Kidney glomerular epithelial cell (primary cell): ENCODE measurements at regions not wholly inside any gene's neighbourhood (a gene's known extent, or its start where the extent isn't known, plus 50 kb on each side); places are given as distances from the start of the nearest gene placed in this dataset.

Experiments
- DNase-seq: peaks from one replicate; lab custom pipeline; 2025; lab: John Stamatoyannopoulos, UW

DNA sequence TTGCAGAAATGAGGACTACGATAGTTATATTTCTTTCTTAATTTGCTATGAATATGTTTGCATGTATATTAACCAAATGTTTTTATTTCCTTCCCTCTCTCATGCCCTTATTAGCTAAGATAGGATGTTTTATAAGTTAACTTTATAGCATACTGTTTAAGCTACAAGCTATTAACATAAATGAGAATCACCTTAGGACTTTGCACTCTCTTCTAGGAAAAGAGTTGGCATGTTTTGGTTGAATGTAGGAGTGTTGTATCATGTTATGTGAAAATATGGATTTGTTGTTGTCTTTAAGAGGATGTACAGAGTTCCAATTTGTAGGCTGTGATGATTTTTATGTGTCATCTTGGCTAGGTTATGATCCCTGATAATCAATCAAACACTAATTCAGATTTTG lies 467.4 kb upstream of the SETBP1 start:
- DNase-seq = no peak

DNA sequence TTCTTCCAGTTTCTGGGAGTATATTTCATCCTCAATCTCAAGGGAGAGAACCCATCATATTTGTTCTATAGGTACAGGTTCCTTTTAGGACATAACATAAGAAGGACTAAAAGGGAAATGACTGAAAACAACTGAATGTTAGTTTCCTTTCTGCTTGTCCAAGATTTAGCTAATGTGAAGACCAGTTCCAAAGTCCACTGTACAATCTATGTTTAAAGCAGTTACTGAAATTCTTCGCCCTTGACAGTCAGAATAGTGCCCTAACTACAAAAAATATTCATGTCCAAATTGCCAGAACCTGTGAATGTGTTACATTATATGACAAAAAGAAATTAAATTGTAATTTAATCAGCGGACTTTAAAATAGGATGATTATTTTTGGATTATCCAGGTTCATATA lies 466.3 kb upstream of the SETBP1 start:
- DNase-seq = no peak

DNA sequence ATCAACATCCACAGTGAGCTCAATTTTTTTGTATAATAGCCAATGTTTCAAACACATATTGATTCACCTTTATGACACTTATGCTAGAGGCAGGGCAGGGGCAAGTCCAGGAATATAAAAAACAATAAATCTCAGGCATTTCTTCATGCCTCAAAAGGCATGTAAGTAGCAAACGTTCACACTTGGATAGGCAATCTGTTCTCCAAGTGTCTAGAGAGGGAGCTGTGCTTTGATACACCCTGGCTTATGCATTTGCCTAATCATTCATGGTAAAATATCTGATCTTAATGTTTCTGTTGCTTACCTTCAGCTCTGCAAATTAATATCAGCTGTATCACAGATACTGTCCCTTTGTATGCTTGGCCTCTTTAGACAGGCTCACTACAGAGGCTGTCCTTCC lies 464.5 kb upstream of the SETBP1 start:
- DNase-seq = no peak

DNA sequence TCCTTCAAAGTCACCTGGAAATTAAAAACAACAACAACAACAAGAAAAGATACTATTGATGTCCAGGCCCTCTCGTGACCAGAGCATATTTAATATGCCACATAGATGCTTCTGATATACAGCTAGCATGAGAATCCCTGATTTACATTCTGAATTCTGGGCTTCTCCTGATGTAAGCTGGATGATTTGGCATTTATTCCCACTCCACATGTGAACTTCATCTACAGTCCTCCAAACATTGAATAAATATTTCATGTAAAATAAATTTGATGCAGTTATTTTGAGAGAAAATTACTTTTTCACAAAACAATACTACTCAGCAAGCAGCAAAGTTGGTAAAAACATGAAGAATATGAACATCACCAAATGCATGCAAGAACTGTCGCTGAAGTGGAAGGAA lies 453.2 kb upstream of the SETBP1 start:
- no peak for DNase-seq

DNA sequence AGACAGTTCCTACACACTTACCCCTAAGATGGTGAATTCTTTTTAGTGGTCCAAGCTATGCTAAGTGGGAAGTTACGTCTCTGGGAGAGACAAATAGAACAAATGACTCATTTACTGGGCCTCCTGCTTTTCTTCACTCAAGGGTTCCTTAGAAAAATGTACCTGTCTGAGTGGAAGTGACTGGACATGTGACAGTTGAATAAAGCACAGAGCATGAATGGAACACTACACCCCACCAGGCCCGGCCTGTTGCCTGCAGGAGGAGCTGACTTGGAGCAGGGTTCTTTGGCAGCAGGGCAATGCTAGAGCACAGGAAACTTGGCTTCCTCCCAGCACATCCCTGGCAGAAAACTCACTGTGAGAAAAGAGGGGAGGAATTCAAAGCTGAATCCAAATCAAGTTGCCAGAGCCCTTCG lies 451.0 kb upstream of the SETBP1 start:
- DNase-seq = no peak

DNA sequence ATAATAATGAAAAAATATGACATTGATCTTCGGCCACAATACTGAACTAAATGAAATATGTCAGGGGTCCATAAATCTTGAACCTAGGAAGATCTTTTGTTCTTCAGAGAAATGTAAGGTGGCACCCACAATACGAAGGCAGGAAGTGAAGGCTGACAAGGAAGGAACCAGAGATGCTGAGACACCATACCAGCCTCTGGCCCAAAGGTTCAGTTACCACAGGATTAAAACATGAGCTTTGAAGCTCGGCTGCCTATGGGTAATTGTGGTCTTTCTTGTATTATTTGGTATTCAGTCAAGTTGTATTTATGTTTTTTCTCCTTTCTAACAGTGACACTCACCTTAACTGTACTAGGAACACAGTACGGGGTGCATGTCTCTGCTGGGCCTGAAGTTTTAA lies 448.8 kb upstream of the SETBP1 start:
- DNase-seq = no peak

DNA sequence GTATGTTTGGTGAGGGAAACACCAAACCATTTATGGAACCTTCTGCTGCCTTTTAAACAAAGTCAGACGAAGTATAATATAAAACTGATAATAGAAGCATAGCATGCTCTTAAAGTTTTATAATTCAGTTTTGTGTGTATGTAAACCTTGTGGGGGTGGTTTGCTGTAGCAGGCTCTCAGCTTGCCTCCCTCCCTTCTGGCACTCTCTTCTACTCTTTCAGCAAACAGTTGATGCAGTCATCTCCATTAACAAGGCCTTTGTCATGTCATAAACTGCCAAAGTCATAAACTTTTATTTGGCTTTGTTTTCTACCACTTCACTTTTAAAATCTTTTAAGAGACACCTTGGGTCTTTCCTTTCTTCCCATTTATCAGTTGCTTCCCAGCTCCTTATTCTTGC lies 448.2 kb upstream of the SETBP1 start:
- no peak for DNase-seq

DNA sequence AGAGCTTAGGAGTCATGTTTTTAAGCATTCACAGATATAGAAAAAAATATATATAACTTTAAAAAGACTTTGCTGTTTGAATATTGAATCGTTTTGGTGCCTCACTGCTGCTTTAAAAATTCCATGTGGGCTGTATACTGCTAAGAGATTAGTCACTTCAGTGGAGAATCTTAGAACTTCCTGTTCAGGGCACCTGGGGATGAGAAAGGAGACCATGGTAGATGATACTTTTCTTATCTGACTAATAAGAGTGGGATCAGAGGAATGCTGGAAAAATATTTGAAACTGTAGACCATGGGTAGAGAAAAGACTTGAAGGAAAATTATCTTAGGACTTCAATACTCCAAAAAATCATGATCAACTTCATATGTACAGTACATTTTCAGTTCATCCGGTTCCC lies 442.2 kb upstream of the SETBP1 start:
- DNase-seq = peak; percentile 26

DNA sequence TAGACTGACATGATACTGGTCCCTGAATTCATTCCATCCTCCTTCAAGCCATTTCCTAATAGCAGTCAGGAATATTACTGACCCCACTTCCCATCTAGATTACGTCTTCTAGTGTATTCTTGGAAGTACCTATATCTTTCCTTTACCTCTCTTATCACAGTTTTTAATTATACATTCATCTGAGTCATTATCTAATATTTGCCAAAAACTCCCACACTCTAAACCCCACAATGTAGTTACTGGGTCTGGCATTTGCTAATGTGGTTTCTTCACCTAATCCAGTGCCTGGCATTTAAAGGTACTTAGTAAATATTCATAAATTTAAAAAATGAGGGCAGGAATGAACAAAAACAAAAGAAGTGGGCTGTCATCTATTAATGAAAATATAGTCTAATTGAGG lies 441.8 kb upstream of the SETBP1 start:
- no peak for DNase-seq

DNA sequence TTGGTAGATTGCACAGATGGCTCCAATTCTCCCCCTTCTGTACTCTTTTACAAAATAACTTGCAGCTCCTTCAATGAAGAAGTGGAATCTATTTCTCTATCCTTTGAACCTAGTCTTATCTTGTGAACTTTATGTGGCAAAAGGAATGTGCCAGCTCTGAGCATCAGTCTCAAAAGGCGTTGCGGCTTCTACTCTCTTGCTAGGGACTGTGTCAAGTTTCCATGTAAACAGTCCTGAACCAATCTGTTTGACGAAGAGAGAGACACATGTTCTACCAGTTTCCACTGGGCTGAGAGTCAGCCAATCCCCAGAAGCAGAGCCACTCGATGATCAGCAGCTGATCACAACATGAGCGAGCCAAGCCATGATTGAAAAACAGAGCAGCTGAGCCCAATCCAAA lies 439.7 kb upstream of the SETBP1 start:
- DNase-seq = no peak

DNA sequence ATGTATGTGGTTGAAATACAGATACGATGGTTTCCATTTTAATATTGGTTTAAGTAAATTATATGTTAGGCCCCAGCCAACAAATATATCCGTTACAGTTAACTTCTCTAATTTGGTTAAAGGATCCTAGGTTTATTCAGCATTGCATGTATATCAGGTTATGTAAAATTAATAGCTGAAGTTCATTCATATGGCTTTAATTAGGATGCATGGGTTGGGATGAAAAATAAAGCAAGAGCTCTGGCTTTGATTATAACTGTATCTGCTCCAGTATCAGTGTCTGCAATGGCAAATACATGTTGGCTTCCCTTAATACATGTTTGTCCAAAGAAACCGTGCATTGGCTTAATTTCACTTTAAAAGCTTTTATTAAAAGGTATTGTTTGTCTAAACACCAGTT lies 435.7 kb upstream of the SETBP1 start:
- DNase-seq = no peak

DNA sequence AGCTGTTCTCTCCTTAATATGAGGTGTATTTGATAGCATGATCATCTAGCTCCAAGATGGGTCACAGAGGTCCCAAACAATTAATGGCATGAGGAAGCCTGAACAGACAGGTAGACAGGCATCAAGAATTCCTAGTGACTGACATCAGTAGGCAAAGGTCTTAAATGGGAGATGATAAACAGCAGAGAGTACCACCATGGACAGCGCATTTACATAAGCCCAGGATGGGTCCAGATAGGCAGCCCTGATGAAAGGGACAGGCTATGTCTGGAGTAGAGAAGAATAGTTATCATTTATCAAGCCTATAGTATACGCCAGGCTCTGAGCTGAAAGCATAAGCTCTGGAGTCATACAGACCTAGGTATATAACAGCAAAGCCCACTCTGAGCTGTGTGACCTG lies 434.7 kb upstream of the SETBP1 start:
- DNase-seq = peak; percentile 22

DNA sequence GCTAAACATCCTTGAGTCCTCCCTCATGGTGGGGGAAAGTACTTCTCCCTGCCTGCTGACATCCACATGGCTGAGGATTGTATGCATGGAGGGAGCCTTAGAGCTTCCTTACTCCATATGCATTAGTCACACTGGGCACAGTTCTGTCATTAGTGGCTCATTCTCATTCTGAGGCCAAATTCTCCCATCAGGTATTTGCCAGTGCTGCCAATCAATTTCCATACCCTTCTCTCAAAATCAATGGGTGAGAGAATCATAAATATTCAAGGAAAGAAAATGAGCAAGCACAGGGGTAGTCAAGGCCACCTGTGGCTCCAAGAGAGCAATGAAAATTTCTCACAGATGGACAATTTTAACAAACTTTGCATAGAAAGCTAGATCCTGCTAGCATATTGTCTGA lies 422.6 kb upstream of the SETBP1 start:
- DNase-seq = no peak

DNA sequence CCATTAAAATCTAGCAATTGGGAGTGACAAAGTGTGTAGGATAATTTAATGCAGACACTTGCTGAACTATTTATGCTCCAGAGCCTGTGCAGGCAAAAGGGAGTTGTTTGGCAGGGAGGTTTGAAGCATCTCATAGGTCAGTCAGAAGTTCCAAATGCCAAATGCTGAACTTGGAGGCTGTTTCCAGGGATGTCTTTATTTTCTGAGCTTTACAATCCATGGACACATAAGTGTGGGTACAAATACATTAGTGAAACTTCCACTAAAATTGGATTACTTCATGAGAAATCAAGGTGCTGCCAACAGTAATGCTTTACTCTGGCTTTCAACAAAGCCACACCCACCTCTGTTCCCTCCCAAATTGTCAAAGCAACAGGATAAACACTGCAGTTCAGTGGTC lies 422.1 kb upstream of the SETBP1 start:
- no peak for DNase-seq

DNA sequence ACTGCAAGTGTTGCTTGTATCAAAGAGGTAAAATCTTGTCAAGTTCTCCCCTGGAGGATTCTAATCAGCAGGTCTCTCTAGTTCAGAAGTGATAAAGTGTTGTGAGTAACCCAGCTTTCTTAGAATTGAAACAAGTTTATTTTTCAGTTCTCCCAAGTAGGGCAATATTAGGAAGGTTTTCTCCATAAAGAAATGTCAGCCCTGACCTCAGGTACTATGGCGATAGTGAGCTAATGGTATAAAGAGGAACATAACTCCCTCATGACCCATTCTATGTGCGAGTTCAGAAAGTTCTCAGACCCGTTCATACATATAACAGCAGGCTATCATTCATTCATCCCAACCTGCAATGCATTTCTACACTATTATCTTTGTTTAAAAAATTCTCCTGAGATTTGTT lies 421.1 kb upstream of the SETBP1 start:
- no peak for DNase-seq

DNA sequence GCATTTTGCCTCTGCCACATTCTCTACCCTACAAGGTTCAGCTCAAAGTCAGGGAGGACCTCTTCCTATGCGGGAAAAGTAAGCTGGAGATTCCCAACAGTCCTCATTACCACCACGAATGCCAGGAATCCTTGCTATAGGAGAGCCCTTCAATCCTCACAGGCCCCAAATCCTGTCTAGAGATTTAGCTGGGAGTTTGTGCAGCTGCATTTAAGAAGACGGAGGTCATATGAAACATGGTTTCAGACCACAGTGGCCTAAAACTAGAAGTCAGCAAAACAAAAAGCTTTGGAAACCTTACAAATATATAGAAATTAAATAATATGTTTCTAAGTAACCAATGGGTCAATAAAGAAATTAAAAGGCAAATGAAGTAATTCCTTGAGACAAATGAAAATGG lies 415.3 kb upstream of the SETBP1 start:
- DNase-seq = no peak

DNA sequence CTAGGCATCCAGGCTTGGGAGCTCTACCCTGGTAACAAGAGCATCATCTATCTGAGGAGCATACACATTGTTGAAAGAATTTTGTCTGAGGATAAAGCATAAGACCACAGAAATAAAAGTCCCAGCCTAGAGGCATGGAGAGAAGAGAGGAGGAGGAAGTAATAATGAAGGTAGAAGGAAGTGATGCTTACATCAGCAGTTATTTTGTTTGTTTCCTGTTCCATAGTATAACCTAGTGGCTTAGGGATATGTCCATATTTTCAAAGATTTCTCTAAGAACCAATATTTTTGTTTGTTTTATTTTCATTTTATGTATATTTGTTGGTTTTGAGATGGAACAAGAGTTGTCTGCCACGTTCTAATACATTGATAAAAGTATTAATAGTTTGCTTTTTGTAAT lies 407.4 kb upstream of the SETBP1 start:
- no peak for DNase-seq

DNA sequence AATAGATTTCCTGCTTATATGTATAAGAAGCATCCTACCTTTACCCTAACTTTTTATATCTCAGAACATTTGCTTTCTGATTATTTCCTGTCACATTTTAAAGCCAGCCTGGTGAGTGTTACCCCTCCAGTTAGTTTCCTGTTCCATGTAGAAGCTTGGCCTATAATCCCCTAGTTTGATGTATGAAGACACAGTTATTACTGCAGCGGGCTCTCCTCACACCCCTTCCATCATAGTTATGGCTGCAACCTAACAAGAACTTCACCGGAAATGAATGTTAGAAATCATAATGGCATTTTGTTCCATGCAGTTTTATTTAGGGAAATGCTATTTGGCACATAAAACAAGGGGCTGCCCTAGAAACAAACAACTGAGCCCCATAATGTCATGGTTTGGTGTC lies 400.2 kb upstream of the SETBP1 start:
- no peak for DNase-seq

DNA sequence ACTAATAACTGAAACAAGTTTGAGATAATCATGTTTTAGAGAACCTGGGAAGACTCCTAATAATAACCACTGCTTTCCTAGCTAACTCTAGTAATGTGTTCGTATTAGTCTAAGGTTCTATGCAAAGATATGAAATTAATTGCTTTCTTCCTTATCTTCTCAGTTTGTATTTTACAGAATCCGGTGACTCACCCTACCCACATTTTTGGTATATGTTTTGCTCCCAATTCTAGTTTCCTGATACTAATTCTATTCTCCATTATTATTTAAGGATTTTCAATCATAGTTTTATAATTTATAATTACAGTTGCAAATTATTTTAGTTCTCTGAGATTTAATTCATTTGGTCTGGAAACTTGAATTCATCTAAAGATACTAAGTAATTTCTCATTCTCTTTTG lies 394.6 kb upstream of the SETBP1 start:
- DNase-seq = no peak

DNA sequence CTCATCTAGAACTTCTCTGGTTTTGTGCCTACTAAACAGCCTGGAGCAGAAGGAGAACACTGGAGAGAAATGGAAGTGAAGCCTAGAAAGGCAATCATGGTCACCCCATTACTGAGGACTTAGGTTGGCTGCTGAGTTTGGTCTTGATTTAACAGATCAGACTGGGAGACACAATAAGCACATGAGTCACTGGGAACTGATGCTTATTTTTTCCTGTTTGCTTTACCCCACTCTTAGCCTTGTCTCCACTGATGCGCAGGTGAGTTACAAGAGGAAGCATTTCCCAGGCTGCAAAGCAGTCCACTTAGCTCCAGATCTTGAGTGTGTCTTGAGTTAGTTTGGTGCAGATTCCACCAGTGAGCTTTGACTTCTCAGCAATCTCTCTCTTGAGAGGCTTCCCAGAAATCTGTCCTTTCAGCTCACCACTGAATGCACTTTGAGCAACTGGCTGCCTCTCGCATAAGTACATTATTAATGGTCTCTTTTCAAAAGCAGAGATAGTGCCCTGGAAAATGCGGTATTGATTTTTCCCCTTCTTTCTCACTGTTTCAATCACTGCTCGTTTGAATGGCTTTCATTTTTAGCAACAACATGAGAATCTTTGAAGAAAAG lies 390.2 kb upstream of the SETBP1 start:
- no peak for DNase-seq

DNA sequence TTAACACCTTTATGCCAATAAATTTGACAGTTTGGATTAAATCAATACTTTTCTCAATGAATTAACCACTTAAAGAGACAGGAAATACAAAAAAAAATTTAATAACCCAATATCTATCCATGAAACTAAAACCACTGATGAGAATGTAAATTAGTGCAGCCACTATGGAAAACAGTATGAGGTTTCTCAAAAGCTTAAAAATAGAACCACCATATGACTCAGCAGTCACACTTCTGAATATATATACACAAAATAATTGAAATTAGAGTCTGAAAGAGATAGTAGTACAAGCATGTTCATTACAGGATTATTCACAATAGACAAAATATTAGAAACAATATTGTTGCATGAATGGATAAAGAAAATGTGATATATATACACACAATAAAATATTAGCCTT lies 382.1 kb upstream of the SETBP1 start:
- no peak for DNase-seq

DNA sequence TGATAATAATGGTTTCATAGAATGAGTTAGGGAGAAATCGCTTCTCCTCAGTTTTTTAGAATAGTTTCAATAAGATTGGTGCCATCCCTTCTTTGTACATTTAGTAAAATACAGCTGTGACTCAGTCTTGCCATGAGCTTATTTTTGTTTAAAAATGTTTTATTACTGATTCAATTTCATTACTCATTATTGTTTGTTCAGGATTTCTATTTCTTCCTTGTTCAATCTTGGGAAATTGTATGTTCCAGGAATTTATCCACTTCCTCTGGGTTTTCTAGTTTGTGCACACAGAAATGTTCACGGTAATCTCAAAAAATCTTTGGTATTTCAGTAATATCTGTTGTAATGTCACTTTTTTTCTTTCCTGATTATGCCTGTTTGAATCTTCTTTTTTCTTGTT lies 371.5 kb upstream of the SETBP1 start:
- DNase-seq = no peak

DNA sequence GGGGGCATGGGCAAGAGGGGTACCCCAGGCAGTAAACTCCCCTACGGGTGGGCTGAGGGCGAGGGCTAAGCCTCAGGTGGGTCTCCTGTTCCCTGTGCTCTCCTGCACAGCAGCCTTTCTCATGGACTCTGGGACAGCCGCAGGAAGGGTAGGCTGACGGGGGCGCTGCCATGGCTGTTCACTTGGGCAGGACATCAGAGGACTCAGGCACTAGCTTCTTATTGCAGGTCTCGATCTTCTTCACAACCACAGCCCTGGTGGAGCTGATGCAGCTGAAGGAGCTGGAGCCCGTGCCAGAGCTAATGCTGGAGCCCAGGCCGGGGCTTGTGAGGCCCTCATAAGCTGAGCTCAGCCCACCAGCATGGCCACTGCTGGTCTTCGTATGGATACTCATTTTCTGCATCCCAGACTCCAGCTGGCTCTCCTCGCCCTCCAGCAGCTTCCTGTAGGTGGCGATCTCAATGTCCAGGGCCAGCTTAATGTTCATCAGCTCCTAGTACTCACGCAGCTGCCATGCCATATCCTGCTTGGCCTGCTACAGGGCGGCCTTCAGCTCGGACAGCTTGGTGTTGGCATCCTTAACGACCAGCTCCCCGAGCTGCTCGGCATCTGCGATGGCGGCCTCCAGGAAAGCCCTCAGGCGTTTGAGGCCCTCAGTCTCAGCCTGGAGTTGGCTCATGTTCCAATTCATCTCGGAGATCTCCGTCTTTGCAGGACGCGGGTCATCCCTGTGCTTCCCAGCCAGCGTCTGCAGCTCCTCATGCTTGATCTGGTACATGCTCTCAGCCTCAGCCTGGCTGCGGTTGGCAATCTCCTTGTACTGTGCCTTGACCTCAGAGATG lies 359.8 kb upstream of the SETBP1 start:
- no peak for DNase-seq
